H9 (cell line): ENCODE measurements at regions not wholly inside any gene's neighbourhood (a gene's known extent, or its start where the extent isn't known, plus 50 kb on each side); places are given as distances from the start of the nearest gene placed in this dataset.

Source experiments
- DNase-seq: peaks from one replicate; pipeline ENCODE4 v3.0.0-alpha.2; 2017
- H2AFZ ChIP-seq: one replicate; pipeline ENCODE4 v1.6.1; 2013; ENCODE audit warnings: mild to moderate bottlenecking, low read length, control low read depth, moderate library complexity
- H2AK5ac ChIP-seq: 2 replicates; pipeline ENCODE4 v1.6.1; 2013; ENCODE audit warnings: low read length, control low read depth, mixed read lengths; ENCODE audit not compliant: insufficient read length
- H2BK120ac ChIP-seq: one replicate; pipeline ENCODE4 v1.6.1; 2013; ENCODE audit warnings: low read depth, mild to moderate bottlenecking, low read length, control low read depth, inconsistent platforms; ENCODE audit not compliant: poor library complexity, severe bottlenecking
- H2BK12ac ChIP-seq: 2 replicates; pipeline ENCODE4 v1.6.1; 2013; ENCODE audit warnings: low read length, control low read depth, mixed read lengths, low read depth; ENCODE audit not compliant: insufficient read length
- H2BK15ac ChIP-seq: 2 replicates; pipeline ENCODE4 v1.6.1; 2013; ENCODE audit warnings: low read depth, low read length, control low read depth
- H2BK20ac ChIP-seq: one replicate; pipeline ENCODE4 v1.6.1; 2013; ENCODE audit warnings: low read depth, mild to moderate bottlenecking, low read length, control low read depth, inconsistent platforms; ENCODE audit not compliant: poor library complexity, severe bottlenecking
- H2BK5ac ChIP-seq: 2 replicates; pipeline ENCODE4 v1.6.1; 2013; ENCODE audit warnings: low read length, control low read depth, mixed read lengths; ENCODE audit not compliant: insufficient read length
- H3K14ac ChIP-seq: 2 replicates; pipeline ENCODE4 v1.6.1; 2013; ENCODE audit warnings: low read length, control low read depth; ENCODE audit not compliant: insufficient read depth
- H3K18ac ChIP-seq: 2 replicates; pipeline ENCODE4 v1.6.1; 2013; ENCODE audit warnings: low read depth, mild to moderate bottlenecking, mixed read lengths, low read length, control low read depth; ENCODE audit not compliant: insufficient read length
- H3K23ac ChIP-seq: 2 replicates; pipeline ENCODE4 v1.6.1; 2013; ENCODE audit warnings: low read length, control low read depth, mixed read lengths, low read depth; ENCODE audit not compliant: insufficient read length
- H3K23me2 ChIP-seq: 2 replicates; pipeline ENCODE4 v1.6.1; 2013; ENCODE audit warnings: low read depth, mild to moderate bottlenecking, mixed read lengths, low read length, control low read depth; ENCODE audit not compliant: insufficient read length, poor library complexity, severe bottlenecking
- H3K27ac ChIP-seq: 2 replicates; pipeline ENCODE4 v1.5.1; 2013; ENCODE audit warnings: low read length, control low read depth, mixed read lengths, low read depth; ENCODE audit not compliant: insufficient read length
- H3K27me3 ChIP-seq: 2 replicates; pipeline ENCODE4 v1.6.1; 2013; ENCODE audit warnings: low read length, control low read depth, inconsistent platforms; ENCODE audit not compliant: insufficient read depth
- H3K4ac ChIP-seq: 2 replicates; pipeline ENCODE4 v1.6.1; 2013; ENCODE audit warnings: low read depth, mild to moderate bottlenecking, control low read depth, inconsistent platforms, low read length, moderate library complexity
- H3K4me1 ChIP-seq: 2 replicates; pipeline ENCODE4 v1.6.1; 2013; ENCODE audit warnings: low read length, control low read depth, inconsistent platforms; ENCODE audit not compliant: insufficient read depth
- H3K4me2 ChIP-seq: 2 replicates; pipeline ENCODE4 v1.6.1; 2013; ENCODE audit warnings: low read length, control low read depth, mixed read lengths; ENCODE audit not compliant: insufficient read length, insufficient read depth
- H3K56ac ChIP-seq: 2 replicates; pipeline ENCODE4 v1.6.1; 2013; ENCODE audit warnings: low read depth, mild to moderate bottlenecking, mixed read lengths, low read length, control low read depth; ENCODE audit not compliant: insufficient read length
- H3K79me1 ChIP-seq: 2 replicates; pipeline ENCODE4 v1.6.1; 2013; ENCODE audit warnings: low read depth, mild to moderate bottlenecking, moderate library complexity, low read length, control low read depth, inconsistent platforms; ENCODE audit not compliant: insufficient read depth, poor library complexity, severe bottlenecking
- H3K79me2 ChIP-seq: 2 replicates; pipeline ENCODE4 v1.6.1; 2013; ENCODE audit warnings: low read length, control low read depth, inconsistent platforms; ENCODE audit not compliant: insufficient read depth
- H3K9ac ChIP-seq: 2 replicates; pipeline ENCODE4 v1.6.1; 2013; ENCODE audit warnings: low read length, control low read depth, mixed read lengths; ENCODE audit not compliant: insufficient read length; ENCODE audit errors: extremely low read depth
- H3K9me3 ChIP-seq: one replicate; pipeline ENCODE4 v1.6.1; 2013; ENCODE audit warnings: low read depth, low read length, inconsistent platforms; ENCODE audit not compliant: control insufficient read depth
- H3T11ph ChIP-seq: one replicate; pipeline ENCODE4 v1.6.1; 2013; ENCODE audit warnings: mild to moderate bottlenecking, low read length, control low read depth, inconsistent platforms
- H4K20me1 ChIP-seq: one replicate; pipeline ENCODE4 v1.6.1; 2013; ENCODE audit not compliant: control insufficient read depth, insufficient read length, insufficient read depth
- H4K5ac ChIP-seq: 2 replicates; pipeline ENCODE4 v1.6.1; 2013; ENCODE audit warnings: low read depth, mild to moderate bottlenecking, mixed read lengths, low read length, control low read depth; ENCODE audit not compliant: insufficient read length
- H4K8ac ChIP-seq: replicated peaks from 2 replicates; pipeline ENCODE4 v1.6.1; 2013; ENCODE audit warnings: low read length, control low read depth, mixed read lengths, low read depth; ENCODE audit not compliant: insufficient read length
- H4K91ac ChIP-seq: 2 replicates; pipeline ENCODE4 v1.6.1; 2013; ENCODE audit warnings: low read depth, mild to moderate bottlenecking, moderate library complexity, mixed read lengths, low read length, control low read depth; ENCODE audit not compliant: insufficient read length
- H3K27ac Mint-ChIP-seq, 3 experiments: 2 replicates in 2 of 3; 3 replicates in 1 of 3; pipeline ENCODE4 v1.8.0; 2020 to 2021; ENCODE audit warnings: mixed read lengths in 3 of 3, mild to moderate bottlenecking in 1 of 3, moderate library complexity in 1 of 3
- H3K27me3 Mint-ChIP-seq: 2 replicates; pipeline ENCODE4 v1.8.0; 2021; ENCODE audit warnings: low read depth, mild to moderate bottlenecking, moderate library complexity, mixed read lengths
- H3K36me3 Mint-ChIP-seq, 3 experiments: 2 replicates in 2 of 3; 3 replicates in 1 of 3; pipeline ENCODE4 v1.8.0; 2020 to 2021; ENCODE audit warnings: low read depth in 3 of 3, mixed read lengths in 3 of 3; ENCODE audit not compliant: insufficient read depth in 1 of 3
- H3K4me1 Mint-ChIP-seq, 2 experiments: 2 replicates each; pipeline ENCODE4 v1.8.0; 2020; ENCODE audit warnings: mixed read lengths in 2 of 2
- H3K4me3 Mint-ChIP-seq, 2 experiments: 2 replicates in 1 of 2; 3 replicates in 1 of 2; pipeline ENCODE4 v1.8.0; 2020 to 2021; ENCODE audit warnings: mild to moderate bottlenecking in 2 of 2, mixed read lengths in 2 of 2, moderate library complexity in 1 of 2
- H3K9me3 Mint-ChIP-seq, 2 experiments: 2 replicates in 1 of 2; 3 replicates in 1 of 2; pipeline ENCODE4 v1.8.0; 2020; ENCODE audit warnings: mild to moderate bottlenecking in 2 of 2, mixed read lengths in 2 of 2, moderate library complexity in 1 of 2
- WGBS: extraction: QIAGEN DNeasy Blood & Tissue Kit; methylation state at CpG from one replicate; pipeline ENCODE4 v1.1.7; 2013; ENCODE audit warnings: missing lambda C conversion rate, low lambda C conversion rate, mixed read lengths; ENCODE audit not compliant: insufficient read length; ENCODE audit errors: extremely low coverage; 5-methylcytosine and 5-hydroxymethylcytosine counted together
- TF ChIP-seq, protein P1 (sequence below): fragments of 200-600 bp; sonication (generic); conservative IDR thresholded peaks from 3 replicates; pipeline ENCODE4 v1.8.0; 2021; ENCODE audit warnings: antibody characterized with exemption, mild to moderate bottlenecking

DNA sequence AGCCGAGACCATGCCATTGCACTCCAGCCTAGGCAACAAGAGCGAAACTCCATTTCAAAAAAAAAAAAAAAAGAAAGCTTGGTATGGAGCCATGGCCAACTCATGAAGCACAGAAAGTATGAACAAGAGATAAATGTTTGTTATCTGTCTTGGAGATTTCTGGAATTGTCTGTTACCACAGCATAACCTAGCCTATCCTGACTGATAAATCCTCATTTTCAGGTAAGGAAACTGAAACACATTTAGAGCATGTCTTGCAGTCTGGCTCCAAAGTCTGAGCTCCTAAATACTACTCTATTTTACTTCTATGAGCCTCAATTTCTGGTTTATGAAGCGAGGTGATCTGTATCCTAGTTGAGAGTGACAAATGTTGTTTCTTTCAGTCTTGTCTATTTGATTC lies 68.3 kb upstream of the SLC44A1 start:
- Histone ChIP-seq H3K4me2 (no peak overlapping the region), H3K56ac (no peak overlapping the region), H4K5ac (no peak overlapping the region), H3K4me1 (peaks cover 12% of the 10 kb centered on the region; the same call in 1 of the 2 replicates), H3K9ac (no peak overlapping the region), H4K91ac (no peak overlapping the region), H3T11ph (no peak overlapping the region), H4K8ac (no peak overlapping the region), H3K14ac (no peak overlapping the region), H2BK5ac (no peak overlapping the region), H3K79me1 (no peaks in the 10 kb centered on the region), H2AFZ (no peak overlapping the region), H2BK20ac (no peak overlapping the region), H3K23ac (no peak overlapping the region), H2AK5ac (no peak overlapping the region), H2BK15ac (no peak overlapping the region), H3K27ac (no peak overlapping the region), H2BK120ac (no peak overlapping the region), H4K20me1 (no peaks in the 10 kb centered on the region), H3K79me2 (no peaks in the 10 kb centered on the region), H3K4ac (no peak overlapping the region), H3K23me2 (no peaks in the 10 kb centered on the region), H2BK12ac (no peak overlapping the region), H3K27me3 (no peaks in the 10 kb centered on the region), H3K9me3 (no peaks in the 10 kb centered on the region), H3K18ac (no peak overlapping the region)
- H3K27me3 Mint-ChIP-seq, result no peaks in the 10 kb centered on the region
- TF ChIP-seq, protein P1, sequence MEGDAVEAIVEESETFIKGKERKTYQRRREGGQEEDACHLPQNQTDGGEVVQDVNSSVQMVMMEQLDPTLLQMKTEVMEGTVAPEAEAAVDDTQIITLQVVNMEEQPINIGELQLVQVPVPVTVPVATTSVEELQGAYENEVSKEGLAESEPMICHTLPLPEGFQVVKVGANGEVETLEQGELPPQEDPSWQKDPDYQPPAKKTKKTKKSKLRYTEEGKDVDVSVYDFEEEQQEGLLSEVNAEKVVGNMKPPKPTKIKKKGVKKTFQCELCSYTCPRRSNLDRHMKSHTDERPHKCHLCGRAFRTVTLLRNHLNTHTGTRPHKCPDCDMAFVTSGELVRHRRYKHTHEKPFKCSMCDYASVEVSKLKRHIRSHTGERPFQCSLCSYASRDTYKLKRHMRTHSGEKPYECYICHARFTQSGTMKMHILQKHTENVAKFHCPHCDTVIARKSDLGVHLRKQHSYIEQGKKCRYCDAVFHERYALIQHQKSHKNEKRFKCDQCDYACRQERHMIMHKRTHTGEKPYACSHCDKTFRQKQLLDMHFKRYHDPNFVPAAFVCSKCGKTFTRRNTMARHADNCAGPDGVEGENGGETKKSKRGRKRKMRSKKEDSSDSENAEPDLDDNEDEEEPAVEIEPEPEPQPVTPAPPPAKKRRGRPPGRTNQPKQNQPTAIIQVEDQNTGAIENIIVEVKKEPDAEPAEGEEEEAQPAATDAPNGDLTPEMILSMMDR, result no peak
- H3K4me3 Mint-ChIP-seq, result no peak overlapping the region
- H3K36me3 Mint-ChIP-seq, result no peaks in the 10 kb centered on the region
- H3K9me3 Mint-ChIP-seq, result no peaks in the 10 kb centered on the region
- H3K27ac Mint-ChIP-seq, result no peak overlapping the region
- H3K4me1 Mint-ChIP-seq, result peaks cover 32 to 33% of the 10 kb centered on the region in 2 experiments
- no CpG with 5 or more reads among the region's 3 CpGs for WGBS
- no peak for DNase-seq
